MG63 (cell line): ENCODE measurements at regions not wholly inside any gene's neighbourhood (a gene's known extent, or its start where the extent isn't known, plus 50 kb on each side); places are given as distances from the start of the nearest gene placed in this dataset.
A peak's percentile ranks its signal among the peaks of the same experiment; 100 is the strongest.

Experiments
- DNase-seq: peaks from one replicate; pipeline ENCODE4 v3.0.0-alpha.2; 2020
- H3K27me3 ChIP-seq: fragments of 250-450 bp; sonication (Bioruptor Pico); 2 replicates; pipeline ENCODE4 v1.5.1; 2020; ENCODE audit warnings: mild to moderate bottlenecking, moderate library complexity
- H3K36me3 ChIP-seq: fragments of 250-450 bp; sonication (Bioruptor Pico); 2 replicates; pipeline ENCODE4 v1.5.1; 2020; ENCODE audit warnings: mild to moderate bottlenecking, moderate library complexity
- H3K4me3 ChIP-seq: fragments of 250-450 bp; sonication (Bioruptor Pico); 2 replicates; pipeline ENCODE4 v1.5.1; 2020; ENCODE audit warnings: mild to moderate bottlenecking, moderate library complexity
- H3K9me3 ChIP-seq: fragments of 250-450 bp; sonication (Bioruptor Pico); 2 replicates; pipeline ENCODE4 v1.5.1; 2020; ENCODE audit warnings: mild to moderate bottlenecking, moderate library complexity

GRCh38 chr4:156619154-156619934 is 352.3 kb downstream of the PDGFC start:
- no peaks in the 10 kb centered on the region for H3K9me3 ChIP-seq
- no peak for DNase-seq
- no peaks in the 10 kb centered on the region for H3K27me3 ChIP-seq
- no peak overlapping the region for H3K4me3 ChIP-seq
- H3K36me3 ChIP-seq = no peaks in the 10 kb centered on the region

GRCh38 chr4:156615066-156615531 is 356.5 kb downstream of the PDGFC start:
- Histone ChIP-seq H3K9me3 (no peaks in the 10 kb centered on the region), H3K36me3 (no peaks in the 10 kb centered on the region), H3K4me3 (no peak overlapping the region), H3K27me3 (no peaks in the 10 kb centered on the region)
- DNase-seq = peak; percentile 38

- Histone ChIP-seq H3K4me3 (no peak overlapping the region), H3K36me3 (no peaks in the 10 kb centered on the region), H3K9me3 (no peaks in the 10 kb centered on the region), H3K27me3 (no peaks in the 10 kb centered on the region)
- DNase-seq = no peak
Measured at GRCh38 chr4:156614536-156614935, 357.1 kb downstream of the PDGFC start.

GRCh38 chr4:156609421-156609820 is 362.2 kb downstream of the PDGFC start:
- no peaks in the 10 kb centered on the region for H3K36me3 ChIP-seq
- H3K27me3 ChIP-seq = no peaks in the 10 kb centered on the region
- DNase-seq = no peak
- no peak overlapping the region for H3K4me3 ChIP-seq
- H3K9me3 ChIP-seq = no peaks in the 10 kb centered on the region

GRCh38 chr4:156608651-156609050 is 362.9 kb downstream of the PDGFC start:
- H3K9me3 ChIP-seq = no peaks in the 10 kb centered on the region
- no peak for DNase-seq

GRCh38 chr4:156607478-156607857 is 364.1 kb downstream of the PDGFC start:
- Histone ChIP-seq H3K4me3 (no peak overlapping the region), H3K27me3 (no peaks in the 10 kb centered on the region), H3K36me3 (no peaks in the 10 kb centered on the region), H3K9me3 (no peaks in the 10 kb centered on the region)
- no peak for DNase-seq

More at GRCh38 chr4:156608651-156609050, 362.9 kb downstream of the PDGFC start:
- H3K36me3 ChIP-seq = no peaks in the 10 kb centered on the region
- H3K27me3 ChIP-seq = no peaks in the 10 kb centered on the region
- H3K4me3 ChIP-seq = no peak overlapping the region

- Histone ChIP-seq H3K27me3 (no peaks in the 10 kb centered on the region), H3K9me3 (no peaks in the 10 kb centered on the region), H3K4me3 (no peak overlapping the region), H3K36me3 (no peaks in the 10 kb centered on the region)
- no peak for DNase-seq
Measured at GRCh38 chr4:156606554-156607477, 364.8 kb downstream of the PDGFC start.

GRCh38 chr4:156598138-156598681 is 373.4 kb downstream of the PDGFC start:
- no peak overlapping the region for H3K4me3 ChIP-seq
- no peaks in the 10 kb centered on the region for H3K9me3 ChIP-seq
- no peak for DNase-seq
- no peaks in the 10 kb centered on the region for H3K36me3 ChIP-seq
- no peaks in the 10 kb centered on the region for H3K27me3 ChIP-seq

GRCh38 chr4:156596706-156597329 is 374.8 kb downstream of the PDGFC start:
- H3K9me3 ChIP-seq = no peaks in the 10 kb centered on the region
- H3K27me3 ChIP-seq = no peaks in the 10 kb centered on the region
- H3K4me3 ChIP-seq = no peak overlapping the region
- no peaks in the 10 kb centered on the region for H3K36me3 ChIP-seq
- DNase-seq = no peak

- Histone ChIP-seq H3K27me3 (no peaks in the 10 kb centered on the region), H3K9me3 (no peaks in the 10 kb centered on the region), H3K36me3 (no peaks in the 10 kb centered on the region), H3K4me3 (no peak overlapping the region)
- DNase-seq = no peak
Measured at GRCh38 chr4:156596026-156596425, 375.6 kb downstream of the PDGFC start.

GRCh38 chr4:156595041-156595440 is 376.6 kb downstream of the PDGFC start:
- no peaks in the 10 kb centered on the region for H3K36me3 ChIP-seq
- DNase-seq = no peak

GRCh38 chr4:156594624-156595023 is 377.0 kb downstream of the PDGFC start:
- Histone ChIP-seq H3K9me3 (no peaks in the 10 kb centered on the region), H3K4me3 (no peak overlapping the region), H3K27me3 (no peaks in the 10 kb centered on the region), H3K36me3 (no peaks in the 10 kb centered on the region)
- DNase-seq = no peak

More at GRCh38 chr4:156595041-156595440, 376.6 kb downstream of the PDGFC start:
- Histone ChIP-seq H3K4me3 (no peak overlapping the region), H3K27me3 (no peaks in the 10 kb centered on the region), H3K9me3 (no peaks in the 10 kb centered on the region)

- H3K36me3 ChIP-seq = no peaks in the 10 kb centered on the region
- no peak for DNase-seq
- no peaks in the 10 kb centered on the region for H3K27me3 ChIP-seq
Measured at GRCh38 chr4:156593464-156593863, 378.1 kb downstream of the PDGFC start.

GRCh38 chr4:156591679-156592078 is 379.9 kb downstream of the PDGFC start:
- Histone ChIP-seq H3K36me3 (no peaks in the 10 kb centered on the region), H3K9me3 (no peaks in the 10 kb centered on the region), H3K4me3 (no peak overlapping the region), H3K27me3 (no peaks in the 10 kb centered on the region)
- DNase-seq = no peak

More at GRCh38 chr4:156593464-156593863, 378.1 kb downstream of the PDGFC start:
- Histone ChIP-seq H3K9me3 (no peaks in the 10 kb centered on the region), H3K4me3 (no peak overlapping the region)

GRCh38 chr4:156584100-156584499 is 387.5 kb downstream of the PDGFC start:
- no peaks in the 10 kb centered on the region for H3K27me3 ChIP-seq
- DNase-seq = no peak
- no peak overlapping the region for H3K4me3 ChIP-seq
- H3K36me3 ChIP-seq = no peaks in the 10 kb centered on the region
- H3K9me3 ChIP-seq = no peaks in the 10 kb centered on the region

GRCh38 chr4:156583265-156583664 is 388.3 kb downstream of the PDGFC start:
- Histone ChIP-seq H3K4me3 (no peak overlapping the region), H3K36me3 (no peaks in the 10 kb centered on the region), H3K27me3 (no peaks in the 10 kb centered on the region), H3K9me3 (no peaks in the 10 kb centered on the region)
- no peak for DNase-seq
